ENCODE measurements at regions not wholly inside any gene's neighbourhood (a gene's known extent, or its start where the extent isn't known, plus 50 kb on each side); places are given as distances from the start of the nearest gene placed in this dataset.
A peak's percentile ranks its signal among the peaks of the same experiment; 100 is the strongest.

DNA sequence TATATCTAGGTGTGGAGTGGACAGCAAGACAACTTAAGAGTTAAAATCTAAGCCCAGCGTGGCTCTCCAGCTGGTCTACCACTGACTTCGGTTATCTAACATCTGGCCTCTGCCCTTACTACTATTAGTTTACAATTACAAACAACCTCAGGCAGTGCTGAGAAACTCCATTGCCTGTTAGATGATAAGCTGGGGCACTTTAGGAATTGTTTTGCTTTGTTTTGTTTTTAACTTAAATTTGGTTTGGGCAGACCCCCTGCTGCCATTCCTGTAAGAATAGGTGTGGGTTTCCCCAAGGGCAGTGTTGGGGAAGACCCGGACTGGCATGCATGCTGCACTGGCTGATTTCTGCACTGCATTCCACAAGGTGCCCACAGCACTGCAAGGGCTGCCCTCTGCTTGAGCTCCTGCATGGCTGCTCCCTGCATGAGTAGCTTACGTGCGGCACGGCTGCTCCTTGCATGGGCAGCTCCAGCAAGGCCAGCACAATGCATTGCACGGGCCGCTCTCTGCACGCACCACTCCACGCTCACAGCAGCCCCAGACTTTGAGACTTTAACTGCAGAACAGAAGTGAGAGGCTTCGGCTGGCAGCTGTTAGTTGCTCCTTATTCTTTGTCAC is 74.2 kb upstream of the SERTAD2 start (continued):
- TF ChIP-seq IKZF3 (tag by site-specific recombination; IDR thresholded peaks at IDR 0.05) (peak; percentile 25; the same call in 1 of the 2 replicates), ZXDB (tag by site-specific recombination; IDR thresholded peaks at IDR 0.05) (peak; percentile 43; the same call in 1 of the 2 replicates), ZNF157 (tag by site-specific recombination; IDR thresholded peaks at IDR 0.05) (no peak), ZBTB17 (tag by site-specific recombination; IDR thresholded peaks at IDR 0.05) (0 out of 2 replicates have a peak, but pooled peaks have one; percentile 19)

DNA sequence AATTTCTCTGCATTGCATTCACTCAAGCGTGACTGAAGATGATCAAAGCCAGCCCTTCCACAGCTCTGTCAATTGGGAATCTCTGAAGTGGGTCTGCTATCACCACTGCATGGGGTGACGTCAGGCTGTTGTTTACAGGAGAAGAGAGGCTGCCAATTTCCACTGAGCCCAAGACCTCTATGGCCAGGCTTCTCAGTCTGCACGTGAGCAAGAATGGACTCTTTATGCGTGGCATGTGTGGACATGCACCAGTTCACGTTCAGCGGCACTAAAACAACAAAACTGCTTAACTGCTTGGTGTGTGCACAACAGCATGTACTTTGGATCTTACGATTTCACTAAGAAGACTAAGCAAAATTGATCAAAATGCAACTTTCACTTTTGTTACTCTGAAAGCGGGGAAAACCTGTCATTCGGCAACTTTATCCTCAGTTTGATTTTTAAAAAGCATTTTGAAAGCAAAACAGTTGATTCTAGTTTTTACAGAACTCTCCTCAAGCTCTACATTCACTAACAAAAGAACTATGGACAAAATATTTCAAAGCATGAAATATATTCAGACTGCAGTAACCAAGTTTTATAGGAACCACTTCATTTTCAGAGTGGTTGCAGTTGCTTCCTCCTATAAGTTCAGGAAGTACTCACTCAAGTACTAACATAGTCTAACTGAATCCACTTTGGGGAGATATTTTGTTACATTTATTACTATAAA is 77.0 kb upstream of the SERTAD2 start:
- peaks cover 23% of the 10 kb centered on the region for H3K4me1 ChIP-seq (ENCODE audit: control insufficient read depth, insufficient read depth, low read length)
- H3K9me3 ChIP-seq (ENCODE audit: control insufficient read depth, insufficient read depth, low read depth, low read length): no peaks in the 10 kb centered on the region
- peak overlapping the region; percentile 29; the same call in 1 of the 2 replicates for H3K27ac ChIP-seq (ENCODE audit: extremely low read depth, low read depth, low read length)
- no peaks in the 10 kb centered on the region for H3K36me3 ChIP-seq (ENCODE audit: control insufficient read depth in 2 of 2, insufficient read depth in 1 of 2, low read length in 2 of 2)
- ChIA-PET POLR2A (interaction anchor here (0.6 to 1.5 kb wide), 6 partner anchors 19 to 77 kb away, joined by 3 to 4 read pairs (median 4); partner anchors contain the start of gene SERTAD2), CTCF (interaction anchor here (0.5 kb wide), 1 partner anchor 142 kb away, joined by 3 read pairs; no protein-coding TSS in a partner anchor)
- no peak overlapping the region; the same call in 1 of the 2 replicates for H3K4me3 ChIP-seq (ENCODE audit: low read depth, low read length)
- TF ChIP-seq KLF7 (tag by site-specific recombination; IDR thresholded peaks at IDR 0.05; ENCODE audit: borderline replicate concordance): no peak
- peak; percentile 75; the same call in 1 of the 2 replicates for TF ChIP-seq ZNF391 (tag by site-specific recombination; IDR thresholded peaks at IDR 0.05; ENCODE audit: borderline replicate concordance, low read depth)
- peak; percentile 88 for TF ChIP-seq ZFP37 (tag by site-specific recombination; IDR thresholded peaks at IDR 0.05)
- TF ChIP-seq ZBTB48 (tag by site-specific recombination; IDR thresholded peaks at IDR 0.05): no peak
- TF ChIP-seq ZNF324 (tag by site-specific recombination; IDR thresholded peaks at IDR 0.05): peak; percentile 79; the same call in 1 of the 2 replicates
- TF ChIP-seq, protein P1, sequence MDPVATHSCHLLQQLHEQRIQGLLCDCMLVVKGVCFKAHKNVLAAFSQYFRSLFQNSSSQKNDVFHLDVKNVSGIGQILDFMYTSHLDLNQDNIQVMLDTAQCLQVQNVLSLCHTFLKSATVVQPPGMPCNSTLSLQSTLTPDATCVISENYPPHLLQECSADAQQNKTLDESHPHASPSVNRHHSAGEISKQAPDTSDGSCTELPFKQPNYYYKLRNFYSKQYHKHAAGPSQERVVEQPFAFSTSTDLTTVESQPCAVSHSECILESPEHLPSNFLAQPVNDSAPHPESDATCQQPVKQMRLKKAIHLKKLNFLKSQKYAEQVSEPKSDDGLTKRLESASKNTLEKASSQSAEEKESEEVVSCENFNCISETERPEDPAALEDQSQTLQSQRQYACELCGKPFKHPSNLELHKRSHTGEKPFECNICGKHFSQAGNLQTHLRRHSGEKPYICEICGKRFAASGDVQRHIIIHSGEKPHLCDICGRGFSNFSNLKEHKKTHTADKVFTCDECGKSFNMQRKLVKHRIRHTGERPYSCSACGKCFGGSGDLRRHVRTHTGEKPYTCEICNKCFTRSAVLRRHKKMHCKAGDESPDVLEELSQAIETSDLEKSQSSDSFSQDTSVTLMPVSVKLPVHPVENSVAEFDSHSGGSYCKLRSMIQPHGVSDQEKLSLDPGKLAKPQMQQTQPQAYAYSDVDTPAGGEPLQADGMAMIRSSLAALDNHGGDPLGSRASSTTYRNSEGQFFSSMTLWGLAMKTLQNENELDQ (tag by site-specific recombination; IDR thresholded peaks at IDR 0.05; ENCODE audit: low read depth): no peak
- TF ChIP-seq ZFP41 (tag by site-specific recombination; IDR thresholded peaks at IDR 0.05; ENCODE audit: borderline replicate concordance): no peak
- TF ChIP-seq PRDM1 (tag by site-specific recombination; IDR thresholded peaks at IDR 0.05): peak; percentile 92
- peak; percentile 94 for TF ChIP-seq ZBTB17 (tag by site-specific recombination; IDR thresholded peaks at IDR 0.05)
- no peak for TF ChIP-seq ZNF157 (tag by site-specific recombination; IDR thresholded peaks at IDR 0.05)
- TF ChIP-seq, protein P2, sequence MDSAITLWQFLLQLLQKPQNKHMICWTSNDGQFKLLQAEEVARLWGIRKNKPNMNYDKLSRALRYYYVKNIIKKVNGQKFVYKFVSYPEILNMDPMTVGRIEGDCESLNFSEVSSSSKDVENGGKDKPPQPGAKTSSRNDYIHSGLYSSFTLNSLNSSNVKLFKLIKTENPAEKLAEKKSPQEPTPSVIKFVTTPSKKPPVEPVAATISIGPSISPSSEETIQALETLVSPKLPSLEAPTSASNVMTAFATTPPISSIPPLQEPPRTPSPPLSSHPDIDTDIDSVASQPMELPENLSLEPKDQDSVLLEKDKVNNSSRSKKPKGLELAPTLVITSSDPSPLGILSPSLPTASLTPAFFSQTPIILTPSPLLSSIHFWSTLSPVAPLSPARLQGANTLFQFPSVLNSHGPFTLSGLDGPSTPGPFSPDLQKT (IDR thresholded peaks at IDR 0.05; ENCODE audit: borderline replicate concordance, low read depth, low read length): no peak
- TF ChIP-seq, protein P3, sequence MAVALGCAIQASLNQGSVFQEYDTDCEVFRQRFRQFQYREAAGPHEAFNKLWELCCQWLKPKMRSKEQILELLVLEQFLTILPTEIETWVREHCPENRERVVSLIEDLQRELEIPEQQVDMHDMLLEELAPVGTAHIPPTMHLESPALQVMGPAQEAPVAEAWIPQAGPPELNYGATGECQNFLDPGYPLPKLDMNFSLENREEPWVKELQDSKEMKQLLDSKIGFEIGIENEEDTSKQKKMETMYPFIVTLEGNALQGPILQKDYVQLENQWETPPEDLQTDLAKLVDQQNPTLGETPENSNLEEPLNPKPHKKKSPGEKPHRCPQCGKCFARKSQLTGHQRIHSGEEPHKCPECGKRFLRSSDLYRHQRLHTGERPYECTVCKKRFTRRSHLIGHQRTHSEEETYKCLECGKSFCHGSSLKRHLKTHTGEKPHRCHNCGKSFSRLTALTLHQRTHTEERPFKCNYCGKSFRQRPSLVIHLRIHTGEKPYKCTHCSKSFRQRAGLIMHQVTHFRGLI (tag by site-specific recombination; IDR thresholded peaks at IDR 0.05): 0 out of 2 replicates have a peak, but pooled peaks have one; percentile 42
- peak; percentile 40; the same call in 1 of the 2 replicates for TF ChIP-seq WT1 (tag by site-specific recombination; IDR thresholded peaks at IDR 0.05)
- TF ChIP-seq ZNF16 (tag by site-specific recombination; IDR thresholded peaks at IDR 0.05; ENCODE audit: low read depth): no peak
- TF ChIP-seq, protein P4, sequence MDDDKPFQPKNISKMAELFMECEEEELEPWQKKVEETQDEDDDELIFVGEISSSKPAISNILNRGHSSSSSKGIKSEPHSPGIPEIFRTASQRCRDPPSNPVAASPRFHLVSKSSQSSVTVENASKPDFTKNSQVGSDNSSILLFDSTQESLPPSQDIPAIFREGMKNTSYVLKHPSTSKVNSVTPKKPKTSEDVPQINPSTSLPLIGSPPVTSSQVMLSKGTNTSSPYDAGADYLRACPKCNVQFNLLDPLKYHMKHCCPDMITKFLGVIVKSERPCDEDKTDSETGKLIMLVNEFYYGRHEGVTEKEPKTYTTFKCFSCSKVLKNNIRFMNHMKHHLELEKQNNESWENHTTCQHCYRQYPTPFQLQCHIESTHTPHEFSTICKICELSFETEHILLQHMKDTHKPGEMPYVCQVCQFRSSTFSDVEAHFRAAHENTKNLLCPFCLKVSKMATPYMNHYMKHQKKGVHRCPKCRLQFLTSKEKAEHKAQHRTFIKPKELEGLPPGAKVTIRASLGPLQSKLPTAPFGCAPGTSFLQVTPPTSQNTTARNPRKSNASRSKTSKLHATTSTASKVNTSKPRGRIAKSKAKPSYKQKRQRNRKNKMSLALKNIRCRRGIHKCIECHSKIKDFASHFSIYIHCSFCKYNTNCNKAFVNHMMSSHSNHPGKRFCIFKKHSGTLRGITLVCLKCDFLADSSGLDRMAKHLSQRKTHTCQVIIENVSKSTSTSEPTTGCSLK (tag by site-specific recombination; IDR thresholded peaks at IDR 0.05): no peak
- TF ChIP-seq ZFP3 (tag by site-specific recombination; IDR thresholded peaks at IDR 0.05; ENCODE audit: low read depth): no peak
- TF ChIP-seq ZNF132 (tag by site-specific recombination; IDR thresholded peaks at IDR 0.05; ENCODE audit: borderline replicate concordance): no peak
- 0 out of 2 replicates have a peak, but pooled peaks have one; percentile 36 for TF ChIP-seq ZNF610 (tag by site-specific recombination; IDR thresholded peaks at IDR 0.05; ENCODE audit: borderline replicate concordance)
- no peak for TF ChIP-seq ZNF146 (tag by site-specific recombination; IDR thresholded peaks at IDR 0.05)
- no peak for TF ChIP-seq EGR2 (tag by site-specific recombination; IDR thresholded peaks at IDR 0.05; ENCODE audit: low read depth)
- TF ChIP-seq ZNF433 (tag by site-specific recombination; IDR thresholded peaks at IDR 0.05; ENCODE audit: low read depth): no peak
- TF ChIP-seq ZNF48 (tag by site-specific recombination; IDR thresholded peaks at IDR 0.05): no peak
- TF ChIP-seq ZNF394 (tag by site-specific recombination; IDR thresholded peaks at IDR 0.05; ENCODE audit: borderline replicate concordance): peak; percentile 72
- TF ChIP-seq OSR2 (tag by site-specific recombination; IDR thresholded peaks at IDR 0.05): peak; percentile 63
- TF ChIP-seq ZNF335 (tag by site-specific recombination; conservative IDR thresholded peaks at IDR 0.05): peak; percentile 44
- no peak for TF ChIP-seq ZNF292 (tag by site-specific recombination; IDR thresholded peaks at IDR 0.05; ENCODE audit: borderline replicate concordance, low read depth)

All from HEK293 (cell line).